Calu3 (cell line): ENCODE measurements at regions not wholly inside any gene's neighbourhood (a gene's known extent, or its start where the extent isn't known, plus 50 kb on each side); places are given as distances from the start of the nearest gene placed in this dataset.

Experiments
- BruUV-seq: library from RNA; stranded (reverse); fragments of 400-500 nt; replicated peaks from 2 replicates; lab custom pipeline; 2021; lab: Mats Ljungman, UMichigan
- CTCF ChIA-PET: fragments of 300-600 bp; sonication (Branson Sonifier 250); formaldehyde crosslinking; loops from one replicate; lab custom pipeline; 2022; ENCODE audit warnings: antibody characterized with exemption; lab: Charles Lee
- DNase-seq: peaks from one replicate; pipeline ENCODE4 v3.0.0; 2022
- H3K27ac Mint-ChIP-seq: one replicate; pipeline ENCODE4 v1.8.0; 2022; ENCODE audit warnings: mixed read lengths; ENCODE audit not compliant: unreplicated experiment
- H3K27me3 Mint-ChIP-seq: one replicate; pipeline ENCODE4 v1.8.0; 2022; ENCODE audit warnings: mixed read lengths; ENCODE audit not compliant: unreplicated experiment
- H3K36me3 Mint-ChIP-seq: one replicate; pipeline ENCODE4 v1.8.0; 2022; ENCODE audit warnings: mild to moderate bottlenecking, moderate library complexity, mixed read lengths; ENCODE audit not compliant: insufficient read depth, unreplicated experiment
- H3K4me1 Mint-ChIP-seq: one replicate; pipeline ENCODE4 v1.8.0; 2022; ENCODE audit warnings: mild to moderate bottlenecking, low read depth, mixed read lengths; ENCODE audit not compliant: unreplicated experiment
- H3K4me3 Mint-ChIP-seq: one replicate; pipeline ENCODE4 v1.8.0; 2022; ENCODE audit warnings: mild to moderate bottlenecking, low read depth, moderate library complexity, mixed read lengths; ENCODE audit not compliant: unreplicated experiment
- H3K9me3 Mint-ChIP-seq: one replicate; pipeline ENCODE4 v1.8.0; 2022; ENCODE audit warnings: low read depth, mixed read lengths; ENCODE audit not compliant: unreplicated experiment
- intact Hi-C: fragments of 100-400 bp; cut with micrococcal nuclease; formaldehyde crosslinking; loops from one replicate; pipeline ENCODE4 v1.10.0; 2022; ENCODE audit not compliant: unreplicated experiment
- TF ChIP-seq, protein P1 (sequence below): fragments of 200-600 bp; IDR thresholded peaks from one replicate; pipeline ENCODE4 v1.8.0; 2022; ENCODE audit warnings: antibody characterized with exemption; ENCODE audit not compliant: unreplicated experiment

DNA sequence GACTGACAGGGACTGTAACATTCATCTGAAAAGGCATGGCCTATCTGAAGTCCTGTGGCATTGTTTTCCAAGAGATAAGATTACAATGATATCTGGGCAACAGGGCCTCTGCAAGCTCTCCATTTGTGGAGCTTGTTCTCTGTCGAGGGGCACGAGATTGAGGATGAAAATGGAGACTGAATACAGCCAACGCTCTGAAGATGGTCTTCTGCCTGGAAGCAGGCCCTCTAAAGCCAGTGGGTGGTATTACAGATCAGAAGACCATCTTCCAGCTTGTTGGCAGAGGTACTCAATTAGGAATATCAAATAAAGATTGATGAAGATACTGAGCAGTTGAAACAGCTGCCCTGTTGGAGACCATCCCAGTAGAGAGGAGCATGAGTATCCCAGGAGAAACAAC is 288.2 kb downstream of the CENPW start:
- Mint-ChIP-seq H3K4me1 (no peaks in the 10 kb centered on the region), H3K4me3 (no peak overlapping the region), H3K9me3 (no peaks in the 10 kb centered on the region), H3K27me3 (no peaks in the 10 kb centered on the region), H3K27ac (no peak overlapping the region), H3K36me3 (no peaks in the 10 kb centered on the region)
- TF ChIP-seq, protein P1, sequence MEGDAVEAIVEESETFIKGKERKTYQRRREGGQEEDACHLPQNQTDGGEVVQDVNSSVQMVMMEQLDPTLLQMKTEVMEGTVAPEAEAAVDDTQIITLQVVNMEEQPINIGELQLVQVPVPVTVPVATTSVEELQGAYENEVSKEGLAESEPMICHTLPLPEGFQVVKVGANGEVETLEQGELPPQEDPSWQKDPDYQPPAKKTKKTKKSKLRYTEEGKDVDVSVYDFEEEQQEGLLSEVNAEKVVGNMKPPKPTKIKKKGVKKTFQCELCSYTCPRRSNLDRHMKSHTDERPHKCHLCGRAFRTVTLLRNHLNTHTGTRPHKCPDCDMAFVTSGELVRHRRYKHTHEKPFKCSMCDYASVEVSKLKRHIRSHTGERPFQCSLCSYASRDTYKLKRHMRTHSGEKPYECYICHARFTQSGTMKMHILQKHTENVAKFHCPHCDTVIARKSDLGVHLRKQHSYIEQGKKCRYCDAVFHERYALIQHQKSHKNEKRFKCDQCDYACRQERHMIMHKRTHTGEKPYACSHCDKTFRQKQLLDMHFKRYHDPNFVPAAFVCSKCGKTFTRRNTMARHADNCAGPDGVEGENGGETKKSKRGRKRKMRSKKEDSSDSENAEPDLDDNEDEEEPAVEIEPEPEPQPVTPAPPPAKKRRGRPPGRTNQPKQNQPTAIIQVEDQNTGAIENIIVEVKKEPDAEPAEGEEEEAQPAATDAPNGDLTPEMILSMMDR: no peak
- no TSS peak for BruUV-seq
- CTCF ChIA-PET: interaction anchor here (1.1 kb wide), 1 partner anchor 20 kb away, joined by 3 read pairs; no protein-coding TSS in a partner anchor
- intact Hi-C loops: no loop called here
- no peak for DNase-seq

DNA sequence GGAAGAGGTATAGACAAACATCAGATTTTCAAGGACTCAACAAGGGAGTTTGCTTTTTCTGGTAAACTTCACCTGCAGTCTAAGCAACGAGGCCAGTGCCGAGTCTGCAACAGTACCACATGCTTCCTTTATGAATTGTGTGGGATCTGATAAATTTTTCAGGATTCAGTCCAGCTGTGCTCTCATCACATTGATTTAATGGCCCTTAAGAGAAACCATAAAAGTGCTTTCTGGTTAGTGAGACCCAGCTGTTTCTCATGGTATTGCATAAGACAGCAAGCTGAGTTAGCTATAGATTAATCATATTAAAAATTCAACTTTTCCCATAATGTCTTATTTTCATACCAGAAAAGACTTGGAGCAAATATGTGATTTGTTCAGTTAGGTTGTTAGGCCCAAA is 291.4 kb downstream of the CENPW start:
- Mint-ChIP-seq H3K27ac (no peak overlapping the region), H3K4me3 (no peak overlapping the region), H3K27me3 (no peaks in the 10 kb centered on the region), H3K36me3 (no peaks in the 10 kb centered on the region), H3K9me3 (no peaks in the 10 kb centered on the region), H3K4me1 (no peaks in the 10 kb centered on the region)
- no peak for DNase-seq
- CTCF ChIA-PET: no interaction called here
- TF ChIP-seq, protein P1: no peak
- no TSS peak for BruUV-seq
- intact Hi-C loops: no loop called here

DNA sequence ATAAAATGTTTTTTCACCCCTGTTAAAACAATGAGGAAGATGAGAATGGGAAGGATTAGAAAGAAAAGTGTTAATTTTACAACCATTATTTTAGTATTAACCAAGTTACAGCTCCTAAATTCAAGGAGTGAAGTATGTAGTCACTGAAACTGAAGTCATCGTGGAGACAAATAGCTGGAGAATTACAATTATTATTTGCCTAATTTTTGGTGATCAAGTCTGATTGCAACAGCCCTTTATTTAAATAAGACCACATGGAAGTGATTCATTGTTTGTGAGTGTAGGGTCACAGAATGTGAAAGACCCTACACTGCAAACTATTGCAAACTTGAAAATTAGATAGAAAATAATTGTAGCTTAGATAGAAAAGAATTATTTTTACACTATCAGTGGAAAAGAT is 292.4 kb downstream of the CENPW start:
- Mint-ChIP-seq H3K27ac (no peak overlapping the region), H3K4me1 (no peaks in the 10 kb centered on the region), H3K9me3 (no peaks in the 10 kb centered on the region), H3K4me3 (no peak overlapping the region), H3K36me3 (no peaks in the 10 kb centered on the region), H3K27me3 (no peaks in the 10 kb centered on the region)
- intact Hi-C loops: no loop called here
- TF ChIP-seq, protein P1: no peak
- BruUV-seq: no TSS peak
- no peak for DNase-seq
- CTCF ChIA-PET: interaction anchor here (0.7 kb wide), 1 partner anchor 384 kb away, joined by 4 read pairs; no protein-coding TSS in a partner anchor

DNA sequence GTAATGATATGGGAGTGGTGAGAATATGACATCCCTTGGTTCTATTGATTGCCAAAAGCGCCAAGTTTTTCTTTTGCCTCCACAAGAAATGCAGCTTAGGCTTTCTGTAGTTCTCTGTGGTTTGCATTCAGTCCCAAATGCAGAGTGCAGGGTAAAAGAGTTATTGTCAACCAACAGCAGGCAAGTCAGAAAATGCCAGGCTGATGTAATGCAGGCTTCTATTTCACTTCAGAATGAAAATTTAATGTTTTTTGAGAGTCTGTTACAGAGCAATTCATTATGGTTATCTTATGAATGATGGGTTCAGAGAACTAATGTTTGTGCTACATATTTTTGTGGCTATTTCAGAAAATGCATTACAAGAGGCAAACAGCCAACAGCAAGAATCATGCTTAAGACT is 293.5 kb downstream of the CENPW start:
- H3K27me3 Mint-ChIP-seq: no peaks in the 10 kb centered on the region
- H3K4me3 Mint-ChIP-seq: no peak overlapping the region
- H3K4me1 Mint-ChIP-seq: no peaks in the 10 kb centered on the region
- no TSS peak for BruUV-seq
- H3K36me3 Mint-ChIP-seq: no peaks in the 10 kb centered on the region
- no peak overlapping the region for H3K27ac Mint-ChIP-seq
- DNase-seq: no peak
- intact Hi-C loops: no loop called here
- TF ChIP-seq, protein P1: no peak
- CTCF ChIA-PET: no interaction called here
- H3K9me3 Mint-ChIP-seq: no peaks in the 10 kb centered on the region
